ENCODE measurements at regions not wholly inside any gene's neighbourhood (a gene's known extent, or its start where the extent isn't known, plus 50 kb on each side); places are given as distances from the start of the nearest gene placed in this dataset.

GRCh38 chr7:124672011-124672410 lies 93.6 kb downstream of the GPR37 start:
- no peak for TF ChIP-seq POLR2AphosphoS5 (IDR thresholded peaks at IDR 0.05; ENCODE audit: insufficient read depth in 1 of 2, low read depth in 1 of 2)
- TF ChIP-seq, protein P1, sequence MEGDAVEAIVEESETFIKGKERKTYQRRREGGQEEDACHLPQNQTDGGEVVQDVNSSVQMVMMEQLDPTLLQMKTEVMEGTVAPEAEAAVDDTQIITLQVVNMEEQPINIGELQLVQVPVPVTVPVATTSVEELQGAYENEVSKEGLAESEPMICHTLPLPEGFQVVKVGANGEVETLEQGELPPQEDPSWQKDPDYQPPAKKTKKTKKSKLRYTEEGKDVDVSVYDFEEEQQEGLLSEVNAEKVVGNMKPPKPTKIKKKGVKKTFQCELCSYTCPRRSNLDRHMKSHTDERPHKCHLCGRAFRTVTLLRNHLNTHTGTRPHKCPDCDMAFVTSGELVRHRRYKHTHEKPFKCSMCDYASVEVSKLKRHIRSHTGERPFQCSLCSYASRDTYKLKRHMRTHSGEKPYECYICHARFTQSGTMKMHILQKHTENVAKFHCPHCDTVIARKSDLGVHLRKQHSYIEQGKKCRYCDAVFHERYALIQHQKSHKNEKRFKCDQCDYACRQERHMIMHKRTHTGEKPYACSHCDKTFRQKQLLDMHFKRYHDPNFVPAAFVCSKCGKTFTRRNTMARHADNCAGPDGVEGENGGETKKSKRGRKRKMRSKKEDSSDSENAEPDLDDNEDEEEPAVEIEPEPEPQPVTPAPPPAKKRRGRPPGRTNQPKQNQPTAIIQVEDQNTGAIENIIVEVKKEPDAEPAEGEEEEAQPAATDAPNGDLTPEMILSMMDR (IDR thresholded peaks at IDR 0.05): no peak
- TF ChIP-seq POLR2A (IDR thresholded peaks at IDR 0.05): no peak

All from vagina (tissue), 2 donors.